ENCODE measurements at regions not wholly inside any gene's neighbourhood (a gene's known extent, or its start where the extent isn't known, plus 50 kb on each side); places are given as distances from the start of the nearest gene placed in this dataset.

DNA sequence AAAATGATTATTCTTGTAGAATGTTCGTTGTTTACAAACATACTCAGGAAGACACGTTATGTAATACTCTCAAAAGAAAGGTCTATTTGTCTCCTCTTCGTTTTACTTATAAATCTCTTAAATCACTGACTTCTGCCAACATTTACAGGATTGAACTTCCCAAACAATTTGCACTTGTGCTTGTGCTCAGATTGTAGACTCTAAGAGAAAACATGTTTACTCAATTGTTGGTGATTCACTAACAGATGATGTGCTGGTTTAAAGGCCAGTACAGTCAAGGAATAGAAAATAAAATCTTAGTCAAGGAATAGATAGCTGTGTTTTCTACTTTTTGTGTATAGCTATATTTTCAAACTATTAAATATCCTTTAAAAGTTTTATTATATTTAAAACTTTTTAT lies 172.8 kb downstream of the GJA1 start:
- TF ChIP-seq POLR2A (IDR thresholded peaks at IDR 0.05) = no peak
- TF ChIP-seq, protein P1, sequence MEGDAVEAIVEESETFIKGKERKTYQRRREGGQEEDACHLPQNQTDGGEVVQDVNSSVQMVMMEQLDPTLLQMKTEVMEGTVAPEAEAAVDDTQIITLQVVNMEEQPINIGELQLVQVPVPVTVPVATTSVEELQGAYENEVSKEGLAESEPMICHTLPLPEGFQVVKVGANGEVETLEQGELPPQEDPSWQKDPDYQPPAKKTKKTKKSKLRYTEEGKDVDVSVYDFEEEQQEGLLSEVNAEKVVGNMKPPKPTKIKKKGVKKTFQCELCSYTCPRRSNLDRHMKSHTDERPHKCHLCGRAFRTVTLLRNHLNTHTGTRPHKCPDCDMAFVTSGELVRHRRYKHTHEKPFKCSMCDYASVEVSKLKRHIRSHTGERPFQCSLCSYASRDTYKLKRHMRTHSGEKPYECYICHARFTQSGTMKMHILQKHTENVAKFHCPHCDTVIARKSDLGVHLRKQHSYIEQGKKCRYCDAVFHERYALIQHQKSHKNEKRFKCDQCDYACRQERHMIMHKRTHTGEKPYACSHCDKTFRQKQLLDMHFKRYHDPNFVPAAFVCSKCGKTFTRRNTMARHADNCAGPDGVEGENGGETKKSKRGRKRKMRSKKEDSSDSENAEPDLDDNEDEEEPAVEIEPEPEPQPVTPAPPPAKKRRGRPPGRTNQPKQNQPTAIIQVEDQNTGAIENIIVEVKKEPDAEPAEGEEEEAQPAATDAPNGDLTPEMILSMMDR (IDR thresholded peaks at IDR 0.05) = no peak
- no peak for TF ChIP-seq EP300 (IDR thresholded peaks at IDR 0.05)
- DNase-seq = no peak
- Histone ChIP-seq H3K9me3 (no peaks in the 10 kb centered on the region), H3K36me3 (no peaks in the 10 kb centered on the region), H3K4me3 (no peak overlapping the region), H3K27me3 (no peaks in the 10 kb centered on the region), H3K4me1 (ENCODE audit: insufficient read depth) (no peaks in the 10 kb centered on the region), H3K27ac (no peak overlapping the region)
- 31 to 38% (median 38%) methylated on average over 3 of the region's 3 CpGs for WGBS, 3 donors
- intact Hi-C loops (cut with DNase I) = no loop called here

- Histone ChIP-seq H3K36me3 (no peaks in the 10 kb centered on the region), H3K9me3 (no peaks in the 10 kb centered on the region), H3K4me3 (no peak overlapping the region), H3K27me3 (no peaks in the 10 kb centered on the region), H3K27ac (no peak overlapping the region), H3K4me1 (ENCODE audit: insufficient read depth) (no peaks in the 10 kb centered on the region)
- intact Hi-C loops (cut with DNase I) = no loop called here
- DNase-seq = no peak
- TF ChIP-seq POLR2A (IDR thresholded peaks at IDR 0.05) (no peak), EP300 (IDR thresholded peaks at IDR 0.05) (no peak)
- TF ChIP-seq, protein P1 (IDR thresholded peaks at IDR 0.05) = no peak
Observed at GRCh38 chr6:121609281-121609680, 173.8 kb downstream of the GJA1 start.

DNA sequence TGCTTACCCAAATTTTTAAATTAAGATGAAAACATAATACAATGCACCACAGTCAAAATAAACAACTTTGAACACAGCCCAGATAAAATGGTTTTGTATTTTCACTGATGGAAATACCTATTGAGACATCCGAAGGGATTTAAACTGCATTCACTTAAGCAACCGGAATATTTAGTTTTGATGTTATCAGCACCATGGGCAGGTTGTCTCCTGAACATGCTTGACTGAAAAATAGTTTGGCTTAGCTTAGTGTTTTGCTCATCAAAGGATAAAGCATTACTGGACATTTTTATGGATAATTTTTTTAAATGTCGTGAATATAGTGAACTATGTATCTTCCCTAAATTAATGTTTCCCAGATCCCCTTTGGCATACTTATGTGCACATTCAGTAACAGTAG lies 177.5 kb downstream of the GJA1 start:
- no peak for DNase-seq
- Histone ChIP-seq H3K9me3 (no peaks in the 10 kb centered on the region), H3K36me3 (no peaks in the 10 kb centered on the region), H3K4me3 (no peak overlapping the region), H3K4me1 (ENCODE audit: insufficient read depth) (no peaks in the 10 kb centered on the region), H3K27ac (no peak overlapping the region), H3K27me3 (no peaks in the 10 kb centered on the region)
- intact Hi-C loops (cut with DNase I) = no loop called here
- TF ChIP-seq, protein P1 (IDR thresholded peaks at IDR 0.05) = no peak
- TF ChIP-seq EP300 (IDR thresholded peaks at IDR 0.05) (no peak), POLR2A (IDR thresholded peaks at IDR 0.05) (no peak)
- 22 to 41% (median 27%) methylated on average over 3 of the region's 3 CpGs for WGBS, 3 donors

DNA sequence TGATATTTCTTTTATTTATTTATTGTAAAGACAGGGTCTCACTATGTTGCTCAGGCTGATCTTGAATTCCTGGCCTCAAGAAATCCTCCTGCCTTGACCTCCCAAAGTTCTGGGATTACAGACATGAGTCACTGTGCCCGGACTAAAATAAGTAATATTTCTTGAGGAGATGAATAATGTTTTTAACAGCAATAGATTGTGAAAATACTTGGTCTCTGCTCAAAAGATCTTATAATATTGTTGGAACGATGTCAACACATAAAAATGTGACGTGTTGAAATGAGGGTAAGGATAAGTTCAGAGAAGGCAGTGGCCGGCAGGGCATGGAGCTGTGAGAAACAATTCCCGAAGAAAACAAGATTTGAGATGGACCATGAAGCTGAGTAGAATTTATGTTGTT lies 178.7 kb downstream of the GJA1 start:
- TF ChIP-seq EP300 (IDR thresholded peaks at IDR 0.05) = no peak
- TF ChIP-seq POLR2A (IDR thresholded peaks at IDR 0.05) = no peak
- TF ChIP-seq, protein P1 (IDR thresholded peaks at IDR 0.05) = no peak
- H3K4me3 ChIP-seq = no peak overlapping the region
- 36 to 53% (median 44%) methylated on average over 5 of the region's 5 CpGs for WGBS, 3 donors
- DNase-seq = no peak
- no peaks in the 10 kb centered on the region for H3K9me3 ChIP-seq
- H3K4me1 ChIP-seq (ENCODE audit: insufficient read depth) = no peaks in the 10 kb centered on the region
- no peak overlapping the region for H3K27ac ChIP-seq
- H3K36me3 ChIP-seq = no peaks in the 10 kb centered on the region
- intact Hi-C loops (cut with DNase I) = no loop called here
- no peaks in the 10 kb centered on the region for H3K27me3 ChIP-seq

GRCh38 chr6:121615493-121615892 lies 180.0 kb downstream of the GJA1 start:
- no peaks in the 10 kb centered on the region for H3K4me1 ChIP-seq (ENCODE audit: insufficient read depth)
- no peak overlapping the region for H3K4me3 ChIP-seq
- TF ChIP-seq, protein P1 (IDR thresholded peaks at IDR 0.05) = no peak
- TF ChIP-seq POLR2A (IDR thresholded peaks at IDR 0.05) (no peak), EP300 (IDR thresholded peaks at IDR 0.05) (no peak)
- H3K27me3 ChIP-seq = no peaks in the 10 kb centered on the region
- H3K27ac ChIP-seq = no peak overlapping the region
- WGBS, 3 donors = 80 to 86% (median 82%) methylated on average over 3 of the region's 3 CpGs
- intact Hi-C loops (cut with DNase I) = no loop called here
- H3K36me3 ChIP-seq = no peaks in the 10 kb centered on the region
- DNase-seq = no peak
- H3K9me3 ChIP-seq = no peaks in the 10 kb centered on the region

Measured in ovary (tissue), 7 donors.